HEK293 (cell line): ENCODE measurements at regions not wholly inside any gene's neighbourhood (a gene's known extent, or its start where the extent isn't known, plus 50 kb on each side); places are given as distances from the start of the nearest gene placed in this dataset.

Experiments
- CTCF ChIA-PET: fragments of 350-600 bp; formaldehyde crosslinking; extraction: SDS; loops from one replicate; lab custom pipeline; 2021; ENCODE audit warnings: antibody characterized with exemption; lab: Yijun Ruan, JAX
- POLR2A ChIA-PET: fragments of 300-600 bp; formaldehyde crosslinking; extraction: SDS; loops from one replicate; lab custom pipeline; 2020; ENCODE audit warnings: antibody characterized with exemption, inconsistent platforms; lab: Yijun Ruan, JAX
- H3K27ac ChIP-seq: fragments of 200-500 bp; sonication (Bioruptor generic); 2 replicates; pipeline ENCODE4 v1.5.1; 2014; ENCODE audit warnings: low read depth, low read length, control low read depth, inconsistent platforms; ENCODE audit errors: extremely low read depth
- H3K36me3 ChIP-seq, 2 experiments: fragments of 200-500 bp in 1 of 2; sonication (Bioruptor generic) in 1 of 2; 1 replicate in 1 of 2; 2 replicates in 1 of 2; pipeline ENCODE4 v1.5.1; 2014 to 2017; ENCODE audit warnings: inconsistent platforms in 2 of 2, low read length in 2 of 2; ENCODE audit not compliant: control insufficient read depth in 2 of 2, insufficient read depth in 1 of 2
- H3K4me1 ChIP-seq: fragments of 200-500 bp; sonication (Bioruptor generic); 2 replicates; pipeline ENCODE4 v1.5.1; 2014; ENCODE audit warnings: mild to moderate bottlenecking, low read length, inconsistent platforms; ENCODE audit not compliant: control insufficient read depth, insufficient read depth
- H3K4me3 ChIP-seq: 2 replicates; pipeline ENCODE4 v1.5.1; 2011; ENCODE audit warnings: low read depth, mild to moderate bottlenecking, control low read depth, low read length, moderate library complexity
- H3K9me3 ChIP-seq: fragments of 200-500 bp; sonication (Bioruptor generic); 2 replicates; pipeline ENCODE4 v1.5.1; 2014; ENCODE audit warnings: low read depth, low read length, inconsistent platforms; ENCODE audit not compliant: control insufficient read depth, insufficient read depth
- SETDB1 ChIP-seq: IDR thresholded peaks from one replicate; pipeline ENCODE4 v1.6.1; 2017; ENCODE audit warnings: mild to moderate bottlenecking, low read length, moderate library complexity, mixed read lengths; ENCODE audit not compliant: insufficient read length
- ZBTB1 ChIP-seq: fragments of 450-650 bp; formaldehyde crosslinking; IDR thresholded peaks from 2 replicates; pipeline ENCODE4 v1.5.1; 2016; ENCODE audit warnings: missing biosample characterization, missing genetic modification characterization
- ZBTB17 ChIP-seq: fragments of 450-650 bp; formaldehyde crosslinking; IDR thresholded peaks from 2 replicates; pipeline ENCODE4 v1.5.1; 2016; ENCODE audit warnings: missing biosample characterization, missing genetic modification characterization
- ZIC2 ChIP-seq: fragments of 450-650 bp; formaldehyde crosslinking; IDR thresholded peaks from 2 replicates; pipeline ENCODE4 v1.5.1; 2016; ENCODE audit warnings: missing biosample characterization, missing genetic modification characterization
- ZNF16 ChIP-seq: fragments of 450-650 bp; formaldehyde crosslinking; IDR thresholded peaks from 2 replicates; pipeline ENCODE4 v1.5.1; 2016; ENCODE audit warnings: low read depth, missing biosample characterization, missing genetic modification characterization
- ZNF394 ChIP-seq: fragments of 450-650 bp; formaldehyde crosslinking; IDR thresholded peaks from 2 replicates; pipeline ENCODE4 v1.5.1; 2016; ENCODE audit warnings: missing biosample characterization, missing genetic modification characterization, mild to moderate bottlenecking, moderate library complexity, borderline replicate concordance
- ZNF510 ChIP-seq: fragments of 450-650 bp; formaldehyde crosslinking; IDR thresholded peaks from 2 replicates; pipeline ENCODE4 v1.5.1; 2018; ENCODE audit warnings: mild to moderate bottlenecking, missing genetic modification characterization, missing biosample characterization; ENCODE audit not compliant: insufficient replicate concordance
- ZNF624 ChIP-seq: fragments of 450-650 bp; formaldehyde crosslinking; IDR thresholded peaks from 2 replicates; pipeline ENCODE4 v1.5.1; 2017; ENCODE audit warnings: missing biosample characterization, missing genetic modification characterization
- ZNF626 ChIP-seq: fragments of 450-650 bp; sonication (Bioruptor Pico); formaldehyde crosslinking; IDR thresholded peaks from 2 replicates; pipeline ENCODE4 v1.5.1; 2018; ENCODE audit warnings: missing biosample characterization, missing genetic modification characterization, inconsistent platforms
- ZSCAN16 ChIP-seq: fragments of 450-650 bp; formaldehyde crosslinking; IDR thresholded peaks from 2 replicates; pipeline ENCODE4 v1.5.1; 2016; ENCODE audit warnings: missing biosample characterization, missing genetic modification characterization
- TF ChIP-seq, protein P1 (sequence below): fragments of 450-650 bp; formaldehyde crosslinking; IDR thresholded peaks from 2 replicates; pipeline ENCODE4 v1.5.1; 2017; ENCODE audit warnings: missing biosample characterization, missing genetic modification characterization
- TF ChIP-seq, protein P2 (sequence below): fragments of 450-650 bp; formaldehyde crosslinking; IDR thresholded peaks from 2 replicates; pipeline ENCODE4 v1.5.1; 2016; ENCODE audit warnings: missing biosample characterization, missing genetic modification characterization, low read depth

DNA sequence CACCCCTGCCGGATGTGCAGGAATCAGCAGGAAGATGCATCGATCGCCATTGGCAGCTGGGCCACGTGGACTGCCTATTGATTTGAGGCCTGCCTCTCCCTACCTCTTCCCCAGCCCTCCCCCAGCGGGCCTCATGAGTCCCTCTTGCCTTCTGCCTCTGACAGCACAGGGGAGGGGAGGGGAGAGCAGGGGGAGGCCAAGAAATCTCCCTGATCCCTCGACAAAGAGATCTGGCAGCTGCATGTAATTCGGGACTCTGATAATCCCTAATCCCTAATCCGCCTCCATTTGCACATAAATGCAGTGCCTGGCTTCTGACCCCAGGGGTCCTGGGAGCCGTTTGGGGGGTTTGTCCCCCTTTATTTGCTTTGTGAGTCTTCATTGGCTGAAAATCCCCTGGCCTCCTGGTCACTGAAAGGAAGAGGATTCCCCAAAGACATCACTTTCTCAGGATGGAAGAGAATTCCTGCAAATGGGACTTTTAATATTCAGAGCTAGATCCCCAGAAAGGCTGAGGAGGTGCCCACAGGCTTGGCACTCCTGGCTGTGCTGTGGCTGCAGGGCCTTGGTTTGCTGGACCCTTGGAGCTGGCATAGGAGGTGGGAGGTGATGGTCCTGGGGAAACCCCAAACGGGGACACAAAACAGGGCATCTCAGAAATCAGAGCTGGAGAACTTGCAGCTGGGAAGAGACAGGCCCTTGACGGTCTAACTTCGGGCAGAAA is 239.4 kb upstream of the POU3F1 start:
- H3K27ac ChIP-seq: no peak overlapping the region
- H3K9me3 ChIP-seq: no peaks in the 10 kb centered on the region
- H3K4me1 ChIP-seq: no peaks in the 10 kb centered on the region
- no peaks in the 10 kb centered on the region for H3K36me3 ChIP-seq
- ChIA-PET CTCF (interaction anchor here (0.5 to 0.7 kb wide), 2 partner anchors 171 to 541 kb away, joined by 3 to 6 read pairs; no protein-coding TSS in a partner anchor), POLR2A (no interaction called here)
- no peak overlapping the region for H3K4me3 ChIP-seq
- TF ChIP-seq ZNF626 (tag by site-specific recombination): no peak
- TF ChIP-seq, protein P1, sequence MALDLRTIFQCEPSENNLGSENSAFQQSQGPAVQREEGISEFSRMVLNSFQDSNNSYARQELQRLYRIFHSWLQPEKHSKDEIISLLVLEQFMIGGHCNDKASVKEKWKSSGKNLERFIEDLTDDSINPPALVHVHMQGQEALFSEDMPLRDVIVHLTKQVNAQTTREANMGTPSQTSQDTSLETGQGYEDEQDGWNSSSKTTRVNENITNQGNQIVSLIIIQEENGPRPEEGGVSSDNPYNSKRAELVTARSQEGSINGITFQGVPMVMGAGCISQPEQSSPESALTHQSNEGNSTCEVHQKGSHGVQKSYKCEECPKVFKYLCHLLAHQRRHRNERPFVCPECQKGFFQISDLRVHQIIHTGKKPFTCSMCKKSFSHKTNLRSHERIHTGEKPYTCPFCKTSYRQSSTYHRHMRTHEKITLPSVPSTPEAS (tag by site-specific recombination): no peak
- peak; percentile 31; the same call in 1 of the 2 replicates for TF ChIP-seq ZBTB17 (tag by site-specific recombination)

DNA sequence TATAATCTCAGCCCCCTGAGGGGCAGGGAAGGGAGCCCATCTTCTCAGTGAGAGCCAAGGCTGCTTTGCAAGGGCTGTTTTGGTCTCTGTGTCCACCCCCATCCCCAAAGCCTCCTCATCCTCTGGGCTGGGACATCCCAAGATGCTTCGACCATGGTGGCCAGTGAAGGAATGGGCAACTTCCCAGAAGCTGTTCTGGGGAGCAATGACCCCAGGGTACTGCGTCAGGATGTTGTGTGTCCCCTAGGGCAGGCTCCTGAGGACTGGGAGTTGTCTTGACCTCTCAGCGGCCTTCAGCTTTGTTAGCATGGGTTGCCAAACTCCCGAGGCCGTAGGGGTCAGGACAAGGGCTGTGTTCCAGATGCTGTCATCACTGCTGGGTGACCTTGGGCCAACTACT is 238.4 kb upstream of the POU3F1 start:
- no peak for TF ChIP-seq ZNF624 (tag by site-specific recombination)
- TF ChIP-seq ZIC2: 0 out of 2 replicates have a peak, but pooled peaks have one; percentile 33
- H3K27ac ChIP-seq: no peak overlapping the region
- ChIA-PET CTCF (interaction anchor here (0.6 to 1.1 kb wide), 2 partner anchors 75 to 308 kb away, joined by 3 read pairs; no protein-coding TSS in a partner anchor), POLR2A (no interaction called here)
- H3K4me1 ChIP-seq: no peaks in the 10 kb centered on the region
- no peak overlapping the region for H3K4me3 ChIP-seq
- H3K9me3 ChIP-seq: no peaks in the 10 kb centered on the region
- no peaks in the 10 kb centered on the region for H3K36me3 ChIP-seq

DNA sequence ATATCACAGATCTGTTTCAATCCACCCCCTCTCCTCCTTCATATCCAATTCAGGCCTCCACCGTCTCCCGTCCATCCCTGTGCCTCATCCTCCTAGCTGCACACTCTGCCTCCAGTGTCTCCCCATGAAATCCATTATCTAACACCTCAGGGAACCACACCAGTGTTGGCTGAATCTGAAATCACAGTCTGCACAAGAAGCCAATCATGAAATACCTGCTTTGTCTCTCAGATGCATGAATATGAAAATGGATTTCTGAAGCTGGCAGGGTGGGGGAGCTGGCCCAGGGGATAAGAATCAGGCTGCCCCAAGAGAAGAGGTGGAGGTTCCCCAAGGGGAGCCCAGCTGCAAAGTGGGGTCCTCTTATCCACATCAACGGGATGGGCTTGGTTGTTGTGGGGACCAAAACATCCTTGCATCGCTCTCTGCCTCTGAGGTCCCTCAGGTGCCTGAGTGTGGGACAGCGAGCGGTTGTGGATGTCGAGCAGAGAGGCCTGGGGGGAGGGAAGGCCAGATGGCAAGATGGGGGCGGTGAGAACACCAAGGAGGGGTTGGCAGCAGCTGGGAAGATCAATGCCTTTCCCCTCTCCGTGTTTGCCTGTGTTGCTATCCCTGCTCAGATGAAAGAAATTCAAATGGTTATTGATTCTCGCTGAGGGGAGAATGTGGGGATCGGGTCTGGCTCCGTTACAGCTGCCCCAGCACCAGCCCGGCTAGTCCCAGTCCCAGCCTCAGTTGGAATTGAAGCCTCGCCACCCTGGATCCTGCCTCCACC is 237.3 kb upstream of the POU3F1 start:
- ChIA-PET POLR2A (no interaction called here), CTCF (interaction anchor here (0.6 to 1.1 kb wide), 3 partner anchors 74 to 686 kb away, joined by 3 read pairs; no protein-coding TSS in a partner anchor)
- no peaks in the 10 kb centered on the region for H3K9me3 ChIP-seq
- H3K4me3 ChIP-seq: no peak overlapping the region
- H3K36me3 ChIP-seq: no peaks in the 10 kb centered on the region
- TF ChIP-seq ZSCAN16 (tag by site-specific recombination): no peak
- TF ChIP-seq ZNF16 (tag by site-specific recombination): no peak
- TF ChIP-seq ZNF510: no peak
- H3K4me1 ChIP-seq: no peaks in the 10 kb centered on the region
- no peak overlapping the region for H3K27ac ChIP-seq

DNA sequence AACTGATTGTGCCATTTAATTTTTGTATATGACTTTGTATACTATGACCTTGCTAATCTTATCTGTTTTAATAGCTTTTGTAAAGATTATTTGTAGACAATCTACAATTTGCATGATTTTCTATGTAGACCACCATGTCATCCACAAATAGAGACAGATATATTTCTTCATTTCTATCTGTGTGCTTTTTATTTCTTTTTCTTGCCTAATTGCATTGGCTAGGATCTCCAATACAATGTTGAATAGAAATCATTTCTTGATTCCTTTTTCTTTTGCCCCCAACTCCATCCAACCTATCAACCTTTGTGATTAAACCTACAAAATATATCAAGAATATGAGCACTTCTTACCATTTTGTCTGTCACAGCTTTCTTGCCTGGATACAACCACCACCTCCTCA is 232.6 kb upstream of the POU3F1 start:
- Histone ChIP-seq H3K4me3 (no peak overlapping the region), H3K27ac (no peak overlapping the region), H3K4me1 (no peaks in the 10 kb centered on the region), H3K36me3 (no peaks in the 10 kb centered on the region), H3K9me3 (no peaks in the 10 kb centered on the region)
- CTCF ChIA-PET: interaction anchor here (0.7 kb wide), 1 partner anchor 79 kb away, joined by 3 read pairs; no protein-coding TSS in a partner anchor
- TF ChIP-seq, protein P2, sequence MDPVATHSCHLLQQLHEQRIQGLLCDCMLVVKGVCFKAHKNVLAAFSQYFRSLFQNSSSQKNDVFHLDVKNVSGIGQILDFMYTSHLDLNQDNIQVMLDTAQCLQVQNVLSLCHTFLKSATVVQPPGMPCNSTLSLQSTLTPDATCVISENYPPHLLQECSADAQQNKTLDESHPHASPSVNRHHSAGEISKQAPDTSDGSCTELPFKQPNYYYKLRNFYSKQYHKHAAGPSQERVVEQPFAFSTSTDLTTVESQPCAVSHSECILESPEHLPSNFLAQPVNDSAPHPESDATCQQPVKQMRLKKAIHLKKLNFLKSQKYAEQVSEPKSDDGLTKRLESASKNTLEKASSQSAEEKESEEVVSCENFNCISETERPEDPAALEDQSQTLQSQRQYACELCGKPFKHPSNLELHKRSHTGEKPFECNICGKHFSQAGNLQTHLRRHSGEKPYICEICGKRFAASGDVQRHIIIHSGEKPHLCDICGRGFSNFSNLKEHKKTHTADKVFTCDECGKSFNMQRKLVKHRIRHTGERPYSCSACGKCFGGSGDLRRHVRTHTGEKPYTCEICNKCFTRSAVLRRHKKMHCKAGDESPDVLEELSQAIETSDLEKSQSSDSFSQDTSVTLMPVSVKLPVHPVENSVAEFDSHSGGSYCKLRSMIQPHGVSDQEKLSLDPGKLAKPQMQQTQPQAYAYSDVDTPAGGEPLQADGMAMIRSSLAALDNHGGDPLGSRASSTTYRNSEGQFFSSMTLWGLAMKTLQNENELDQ (tag by site-specific recombination): no peak
- TF ChIP-seq ZNF394 (no peak), ZBTB1 (tag by site-specific recombination) (no peak), SETDB1 (peak; percentile 96)
- POLR2A ChIA-PET: no interaction called here
